PFSK-1 (cell line): ENCODE measurements at regions not wholly inside any gene's neighbourhood (a gene's known extent, or its start where the extent isn't known, plus 50 kb on each side); places are given as distances from the start of the nearest gene placed in this dataset.

Experiments used
- FOXP2 ChIP-seq: optimal IDR thresholded peaks from 2 replicates; pipeline ENCODE3; 2011; ENCODE audit warnings: borderline replicate concordance, control low read depth, inconsistent platforms; ENCODE audit not compliant: insufficient read depth; ENCODE audit errors: extremely low read length, extremely low read depth
- POLR2AphosphoS5 ChIP-seq: IDR thresholded peaks from 2 replicates; pipeline ENCODE4 v1.6.1; 2012; ENCODE audit warnings: low read depth, mild to moderate bottlenecking, control low read depth, low read length, moderate library complexity
- SIN3A ChIP-seq: IDR thresholded peaks from 2 replicates; pipeline ENCODE4 v1.6.1; 2012; ENCODE audit warnings: mild to moderate bottlenecking, low read length, moderate library complexity, borderline replicate concordance; ENCODE audit not compliant: insufficient read depth
- TAF1 ChIP-seq: IDR thresholded peaks from 2 replicates; pipeline ENCODE4 v1.6.1; 2012; ENCODE audit warnings: low read length, control low read depth, borderline replicate concordance; ENCODE audit not compliant: insufficient read depth
- TF ChIP-seq, protein P1 (sequence below), 2 experiments: IDR thresholded peaks; 2 replicates each; pipeline versions ENCODE4 v1.6.1 to v1.8.0; 2011 to 2012; ENCODE audit warnings: low read depth in 2 of 2, low read length in 2 of 2, control low read depth in 1 of 2, inconsistent platforms in 1 of 2, mild to moderate bottlenecking in 1 of 2, moderate library complexity in 1 of 2; ENCODE audit not compliant: insufficient read depth in 1 of 2

DNA sequence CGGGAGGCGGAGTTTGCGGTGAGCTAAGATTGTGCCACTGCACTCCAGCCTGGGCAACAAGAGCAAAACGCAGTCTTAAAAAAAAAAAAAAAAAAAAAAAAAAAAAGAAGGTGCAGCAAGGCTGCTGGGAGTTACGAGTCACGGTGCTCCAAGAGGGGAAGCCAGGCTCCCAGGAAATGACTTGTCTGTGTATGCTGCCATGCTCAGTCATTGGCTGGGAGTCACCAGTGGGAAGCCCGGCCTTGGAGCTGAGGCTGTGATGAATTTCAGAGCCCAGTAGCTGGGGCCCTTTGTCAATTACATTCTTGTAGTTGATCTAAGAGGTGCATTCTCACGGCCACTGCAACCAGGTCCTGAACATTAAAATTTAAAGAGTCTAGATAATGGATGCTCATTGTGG is 1105.1 kb upstream of the TENM3 start:
- no peak for TF ChIP-seq SIN3A
- TF ChIP-seq FOXP2, result no peak
- TF ChIP-seq, protein P1, sequence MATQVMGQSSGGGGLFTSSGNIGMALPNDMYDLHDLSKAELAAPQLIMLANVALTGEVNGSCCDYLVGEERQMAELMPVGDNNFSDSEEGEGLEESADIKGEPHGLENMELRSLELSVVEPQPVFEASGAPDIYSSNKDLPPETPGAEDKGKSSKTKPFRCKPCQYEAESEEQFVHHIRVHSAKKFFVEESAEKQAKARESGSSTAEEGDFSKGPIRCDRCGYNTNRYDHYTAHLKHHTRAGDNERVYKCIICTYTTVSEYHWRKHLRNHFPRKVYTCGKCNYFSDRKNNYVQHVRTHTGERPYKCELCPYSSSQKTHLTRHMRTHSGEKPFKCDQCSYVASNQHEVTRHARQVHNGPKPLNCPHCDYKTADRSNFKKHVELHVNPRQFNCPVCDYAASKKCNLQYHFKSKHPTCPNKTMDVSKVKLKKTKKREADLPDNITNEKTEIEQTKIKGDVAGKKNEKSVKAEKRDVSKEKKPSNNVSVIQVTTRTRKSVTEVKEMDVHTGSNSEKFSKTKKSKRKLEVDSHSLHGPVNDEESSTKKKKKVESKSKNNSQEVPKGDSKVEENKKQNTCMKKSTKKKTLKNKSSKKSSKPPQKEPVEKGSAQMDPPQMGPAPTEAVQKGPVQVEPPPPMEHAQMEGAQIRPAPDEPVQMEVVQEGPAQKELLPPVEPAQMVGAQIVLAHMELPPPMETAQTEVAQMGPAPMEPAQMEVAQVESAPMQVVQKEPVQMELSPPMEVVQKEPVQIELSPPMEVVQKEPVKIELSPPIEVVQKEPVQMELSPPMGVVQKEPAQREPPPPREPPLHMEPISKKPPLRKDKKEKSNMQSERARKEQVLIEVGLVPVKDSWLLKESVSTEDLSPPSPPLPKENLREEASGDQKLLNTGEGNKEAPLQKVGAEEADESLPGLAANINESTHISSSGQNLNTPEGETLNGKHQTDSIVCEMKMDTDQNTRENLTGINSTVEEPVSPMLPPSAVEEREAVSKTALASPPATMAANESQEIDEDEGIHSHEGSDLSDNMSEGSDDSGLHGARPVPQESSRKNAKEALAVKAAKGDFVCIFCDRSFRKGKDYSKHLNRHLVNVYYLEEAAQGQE (IDR thresholded peaks at IDR 0.05; ENCODE audit: insufficient read depth in 1 of 2, low read depth in 2 of 2, low read length in 2 of 2), result no peak

DNA sequence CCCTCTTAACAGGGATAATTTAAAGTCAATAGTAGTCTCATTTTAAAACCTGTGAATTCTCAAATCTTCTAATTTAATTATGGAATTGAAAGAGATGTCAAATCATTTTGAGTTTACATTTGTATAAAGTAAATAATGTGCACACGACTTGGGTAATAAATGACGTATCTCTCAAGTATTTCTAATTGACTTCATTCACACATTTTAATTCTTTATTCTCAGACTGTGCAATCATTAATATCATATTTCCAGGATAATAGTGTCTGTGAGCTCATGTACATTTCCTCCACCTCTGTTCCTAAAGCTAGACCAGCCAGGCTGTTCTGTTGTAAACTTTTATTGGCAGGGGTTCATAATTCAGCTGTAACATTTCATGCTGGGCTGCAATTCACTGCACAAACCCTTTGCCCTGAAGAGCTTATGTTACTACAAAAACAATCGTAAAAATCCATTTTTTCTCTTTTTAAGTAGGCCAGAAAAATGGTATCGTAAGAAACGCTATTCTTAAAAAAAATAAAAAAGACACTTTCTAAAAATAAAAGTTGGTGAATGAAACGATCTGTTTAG is 1103.1 kb upstream of the TENM3 start:
- TF ChIP-seq SIN3A, result no peak
- TF ChIP-seq FOXP2, result no peak
- TF ChIP-seq, protein P1 (IDR thresholded peaks at IDR 0.05; ENCODE audit: insufficient read depth in 1 of 2, low read depth in 2 of 2, low read length in 2 of 2), result no peak
- no peak for TF ChIP-seq POLR2AphosphoS5
- TF ChIP-seq TAF1, result no peak

DNA sequence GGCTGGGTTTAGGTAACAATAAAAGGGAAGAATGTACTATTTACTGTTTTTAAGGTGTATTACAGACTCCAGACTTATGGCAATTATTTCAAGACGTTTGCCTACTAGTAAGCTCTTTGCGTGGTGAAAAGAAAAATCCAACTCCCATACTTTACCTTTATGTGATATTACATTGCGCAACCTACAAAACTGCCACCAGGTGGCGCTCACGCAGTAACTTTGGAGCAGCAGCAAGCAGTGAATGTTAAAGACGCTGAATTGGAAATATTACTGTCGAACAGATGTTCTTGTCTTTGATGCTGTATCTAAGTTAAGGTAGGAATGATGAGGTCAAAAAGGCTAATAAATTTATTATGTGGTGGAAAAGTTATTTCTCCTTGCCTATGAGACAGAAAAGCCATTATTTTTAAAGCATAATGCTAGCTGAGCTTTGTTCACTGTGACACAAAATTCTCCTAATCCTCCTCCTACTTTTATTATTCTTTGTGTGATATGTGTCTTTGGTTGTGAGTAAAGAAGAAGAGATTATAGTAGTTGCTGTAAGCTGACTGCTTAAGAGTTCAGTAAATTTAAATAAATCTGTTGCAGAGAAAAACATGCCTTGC is 1099.8 kb upstream of the TENM3 start:
- TF ChIP-seq FOXP2 (no peak), POLR2AphosphoS5 (no peak), TAF1 (no peak), SIN3A (no peak)
- TF ChIP-seq, protein P1 (IDR thresholded peaks at IDR 0.05; ENCODE audit: insufficient read depth in 1 of 2, low read depth in 2 of 2, low read length in 2 of 2), result no peak

DNA sequence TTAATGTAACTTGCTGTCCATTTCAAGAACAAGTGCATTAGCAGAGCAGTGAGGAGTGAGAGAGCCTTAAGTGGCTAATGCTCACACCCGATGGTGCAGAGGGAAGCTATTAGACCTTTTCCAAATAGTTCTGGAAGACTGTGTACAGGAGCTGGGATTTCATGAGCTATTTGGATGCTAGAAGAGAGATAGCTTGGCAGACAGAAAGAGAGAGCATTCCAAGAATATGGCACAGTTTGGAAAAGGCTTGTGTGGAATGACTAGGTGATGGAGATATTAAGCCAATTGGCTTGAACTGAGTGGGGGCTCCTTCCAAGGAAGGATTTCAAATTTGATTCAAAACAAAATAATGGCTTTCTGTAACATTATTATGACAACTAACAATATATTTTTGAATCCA is 1097.2 kb upstream of the TENM3 start:
- no peak for TF ChIP-seq SIN3A
- no peak for TF ChIP-seq POLR2AphosphoS5
- no peak for TF ChIP-seq FOXP2
- TF ChIP-seq TAF1, result no peak
- TF ChIP-seq, protein P1 (IDR thresholded peaks at IDR 0.05; ENCODE audit: insufficient read depth in 1 of 2, low read depth in 2 of 2, low read length in 2 of 2), result no peak

DNA sequence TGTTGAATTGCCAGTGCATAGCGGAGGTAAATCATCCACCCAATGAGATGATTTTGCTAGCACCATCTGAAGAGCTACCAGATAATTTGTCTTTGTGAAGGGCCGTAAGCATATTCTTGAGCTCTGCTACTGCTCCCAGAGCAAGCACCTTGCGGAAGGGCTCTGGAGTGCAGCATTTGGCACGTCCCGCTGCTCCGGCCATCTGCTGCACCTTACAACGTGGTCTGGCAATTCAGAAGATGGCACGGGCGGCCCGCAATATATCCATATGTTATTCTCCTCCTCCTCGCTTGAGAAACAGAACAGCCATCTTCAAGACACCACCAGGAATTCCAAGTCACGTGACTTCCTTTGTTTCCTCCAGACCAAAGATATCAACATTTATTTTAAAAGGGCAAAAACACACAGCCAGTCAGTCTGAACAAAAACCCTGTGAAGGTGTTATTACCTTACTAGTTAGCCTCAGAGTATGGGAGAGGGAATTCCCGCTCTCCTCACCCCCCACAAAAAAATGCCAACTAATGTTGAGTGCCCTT is 1095.7 kb upstream of the TENM3 start:
- TF ChIP-seq TAF1 (no peak), SIN3A (no peak), FOXP2 (no peak), POLR2AphosphoS5 (no peak)
- TF ChIP-seq, protein P1 (IDR thresholded peaks at IDR 0.05; ENCODE audit: insufficient read depth in 1 of 2, low read depth in 2 of 2, low read length in 2 of 2), result no peak
